Adipocyte (in vitro differentiated cells): ENCODE measurements at regions not wholly inside any gene's neighbourhood (a gene's known extent, or its start where the extent isn't known, plus 50 kb on each side); places are given as distances from the start of the nearest gene placed in this dataset.

Experiments used
- DNase-seq: peaks from one replicate; pipeline ENCODE4 v3.0.0-alpha.2; 2015; ENCODE audit warnings: low read depth
- H3K27me3 ChIP-seq: replicated peaks from 2 replicates; pipeline ENCODE4 v1.7.0; 2013; ENCODE audit warnings: mild to moderate bottlenecking, low read length, moderate library complexity; ENCODE audit not compliant: control insufficient read depth, insufficient read depth
- H3K36me3 ChIP-seq: 2 replicates; pipeline ENCODE4 v1.7.0; 2013; ENCODE audit warnings: low read length, mild to moderate bottlenecking, moderate library complexity; ENCODE audit not compliant: control insufficient read depth, insufficient read depth, severe bottlenecking
- H3K4me1 ChIP-seq: 2 replicates; pipeline ENCODE4 v1.7.0; 2013; ENCODE audit warnings: mild to moderate bottlenecking, low read length, moderate library complexity; ENCODE audit not compliant: control insufficient read depth, insufficient read depth
- H3K4me3 ChIP-seq: 2 replicates; pipeline ENCODE4 v1.7.0; 2013; ENCODE audit warnings: mild to moderate bottlenecking, low read length, moderate library complexity
- H3K9ac ChIP-seq: 2 replicates; pipeline ENCODE4 v1.7.0; 2013; ENCODE audit warnings: mild to moderate bottlenecking, low read length, moderate library complexity
- H3K9me3 ChIP-seq: 2 replicates; pipeline ENCODE4 v1.7.0; 2013; ENCODE audit warnings: mild to moderate bottlenecking, low read length, moderate library complexity; ENCODE audit not compliant: control insufficient read depth

GRCh38 chr2:144280009-144280408, 239.9 kb downstream of the ZEB2 start:
- H3K4me1 ChIP-seq: no peaks in the 10 kb centered on the region
- H3K9ac ChIP-seq: no peak overlapping the region
- no peak overlapping the region for H3K4me3 ChIP-seq
- DNase-seq: no peak
- no peaks in the 10 kb centered on the region for H3K36me3 ChIP-seq
- no peaks in the 10 kb centered on the region for H3K27me3 ChIP-seq
- no peaks in the 10 kb centered on the region for H3K9me3 ChIP-seq

- no peaks in the 10 kb centered on the region for H3K9me3 ChIP-seq
- H3K4me3 ChIP-seq: no peak overlapping the region
- DNase-seq: no peak
- H3K27me3 ChIP-seq: no peaks in the 10 kb centered on the region
- H3K4me1 ChIP-seq: no peaks in the 10 kb centered on the region
- no peaks in the 10 kb centered on the region for H3K36me3 ChIP-seq
- H3K9ac ChIP-seq: no peak overlapping the region
These were observed 240.8 kb downstream of the ZEB2 start for GRCh38 chr2:144279165-144279564.

GRCh38 chr2:144277622-144278354, 242.1 kb downstream of the ZEB2 start:
- DNase-seq: no peak
- no peak overlapping the region for H3K9ac ChIP-seq
- H3K4me1 ChIP-seq: no peaks in the 10 kb centered on the region
- H3K36me3 ChIP-seq: no peaks in the 10 kb centered on the region
- no peaks in the 10 kb centered on the region for H3K27me3 ChIP-seq
- no peak overlapping the region for H3K4me3 ChIP-seq
- no peaks in the 10 kb centered on the region for H3K9me3 ChIP-seq

GRCh38 chr2:144275340-144275739, 244.6 kb downstream of the ZEB2 start:
- Histone ChIP-seq H3K9me3 (no peaks in the 10 kb centered on the region), H3K4me3 (no peak overlapping the region), H3K36me3 (no peaks in the 10 kb centered on the region), H3K9ac (no peak overlapping the region), H3K27me3 (no peaks in the 10 kb centered on the region), H3K4me1 (no peaks in the 10 kb centered on the region)
- no peak for DNase-seq

GRCh38 chr2:144274131-144274530, 245.8 kb downstream of the ZEB2 start:
- no peaks in the 10 kb centered on the region for H3K4me1 ChIP-seq
- DNase-seq: no peak
- no peaks in the 10 kb centered on the region for H3K36me3 ChIP-seq
- H3K4me3 ChIP-seq: no peak overlapping the region
- no peaks in the 10 kb centered on the region for H3K27me3 ChIP-seq
- no peak overlapping the region for H3K9ac ChIP-seq
- H3K9me3 ChIP-seq: no peaks in the 10 kb centered on the region

- no peak for DNase-seq
- Histone ChIP-seq H3K4me1 (no peaks in the 10 kb centered on the region), H3K4me3 (no peak overlapping the region), H3K9me3 (no peaks in the 10 kb centered on the region), H3K27me3 (no peaks in the 10 kb centered on the region), H3K9ac (no peak overlapping the region), H3K36me3 (no peaks in the 10 kb centered on the region)
These were observed 249.0 kb downstream of the ZEB2 start for GRCh38 chr2:144270951-144271350.

GRCh38 chr2:144268036-144268678, 251.8 kb downstream of the ZEB2 start:
- Histone ChIP-seq H3K9ac (no peak overlapping the region), H3K27me3 (no peaks in the 10 kb centered on the region), H3K4me1 (no peaks in the 10 kb centered on the region), H3K9me3 (no peaks in the 10 kb centered on the region), H3K36me3 (no peaks in the 10 kb centered on the region), H3K4me3 (no peak overlapping the region)
- no peak for DNase-seq

- no peaks in the 10 kb centered on the region for H3K27me3 ChIP-seq
- no peak for DNase-seq
- no peaks in the 10 kb centered on the region for H3K4me1 ChIP-seq
- H3K36me3 ChIP-seq: no peaks in the 10 kb centered on the region
- H3K9me3 ChIP-seq: no peaks in the 10 kb centered on the region
- H3K4me3 ChIP-seq: no peak overlapping the region
- no peak overlapping the region for H3K9ac ChIP-seq
These were observed 252.7 kb downstream of the ZEB2 start for GRCh38 chr2:144267239-144267638.

- Histone ChIP-seq H3K9me3 (no peaks in the 10 kb centered on the region), H3K4me3 (no peak overlapping the region), H3K9ac (no peak overlapping the region), H3K27me3 (no peaks in the 10 kb centered on the region), H3K36me3 (no peaks in the 10 kb centered on the region), H3K4me1 (no peaks in the 10 kb centered on the region)
- DNase-seq: no peak
These were observed 254.3 kb downstream of the ZEB2 start for GRCh38 chr2:144265654-144266053.

GRCh38 chr2:144261966-144262365, 258.0 kb downstream of the ZEB2 start:
- no peaks in the 10 kb centered on the region for H3K36me3 ChIP-seq
- no peak for DNase-seq
- H3K4me1 ChIP-seq: peaks cover 3% of the 10 kb centered on the region
- no peak overlapping the region for H3K9ac ChIP-seq
- H3K27me3 ChIP-seq: no peaks in the 10 kb centered on the region
- no peak overlapping the region for H3K4me3 ChIP-seq
- H3K9me3 ChIP-seq: peaks cover 14% of the 10 kb centered on the region

GRCh38 chr2:144261336-144261735, 258.6 kb downstream of the ZEB2 start:
- Histone ChIP-seq H3K4me1 (peaks cover 10% of the 10 kb centered on the region), H3K36me3 (no peaks in the 10 kb centered on the region), H3K9ac (no peak overlapping the region), H3K9me3 (peaks cover 14% of the 10 kb centered on the region), H3K4me3 (no peak overlapping the region), H3K27me3 (no peaks in the 10 kb centered on the region)
- DNase-seq: no peak
